ENCODE measurements at regions not wholly inside any gene's neighbourhood (a gene's known extent, or its start where the extent isn't known, plus 50 kb on each side); places are given as distances from the start of the nearest gene placed in this dataset.

DNA sequence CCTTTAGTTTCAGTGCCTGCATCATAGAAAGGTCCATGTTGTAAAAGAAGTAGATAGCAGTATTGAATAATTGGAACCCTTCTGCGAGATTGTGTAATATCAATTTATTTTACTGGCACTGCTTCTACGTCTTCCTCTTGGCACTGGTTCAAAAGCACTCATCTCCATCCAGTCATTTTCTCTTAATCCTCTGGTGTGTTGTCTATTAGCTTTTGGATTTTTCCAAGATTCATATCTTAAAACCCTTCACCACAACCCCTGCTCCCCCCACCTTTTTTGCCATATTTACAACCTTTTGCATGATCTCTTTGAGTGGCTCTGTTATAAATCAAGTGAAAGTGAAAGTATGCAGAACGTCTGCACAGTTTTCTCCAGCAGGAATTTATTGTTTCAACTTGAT, 76.6 kb upstream of the HSF2 start:
- DNase-seq = no peak

- DNase-seq = no peak
Observed at GRCh38 chr6:122323361-122323760, 76.1 kb upstream of the HSF2 start.

DNA sequence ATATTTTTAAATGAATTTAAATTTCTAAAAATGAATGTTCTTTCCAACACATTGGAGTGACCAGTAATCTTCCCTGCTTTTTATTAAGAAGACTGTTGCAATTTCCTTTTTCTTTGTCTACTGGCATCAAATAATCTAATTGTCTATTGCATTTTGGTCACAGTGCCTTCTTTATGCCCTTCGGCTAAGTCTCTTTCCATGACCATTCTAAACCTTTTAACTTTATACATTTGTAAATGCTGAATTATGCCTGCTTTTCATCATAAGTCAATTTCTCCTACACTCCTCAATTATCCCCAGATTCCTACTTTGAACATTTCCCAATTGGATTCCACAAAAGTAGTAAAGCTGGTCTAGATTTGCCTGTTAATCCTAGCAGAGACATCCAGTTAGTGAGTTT, 69.1 kb upstream of the HSF2 start:
- no peak for DNase-seq

GRCh38 chr6:122337645-122338044, 61.8 kb upstream of the HSF2 start:
- no peak for DNase-seq

DNA sequence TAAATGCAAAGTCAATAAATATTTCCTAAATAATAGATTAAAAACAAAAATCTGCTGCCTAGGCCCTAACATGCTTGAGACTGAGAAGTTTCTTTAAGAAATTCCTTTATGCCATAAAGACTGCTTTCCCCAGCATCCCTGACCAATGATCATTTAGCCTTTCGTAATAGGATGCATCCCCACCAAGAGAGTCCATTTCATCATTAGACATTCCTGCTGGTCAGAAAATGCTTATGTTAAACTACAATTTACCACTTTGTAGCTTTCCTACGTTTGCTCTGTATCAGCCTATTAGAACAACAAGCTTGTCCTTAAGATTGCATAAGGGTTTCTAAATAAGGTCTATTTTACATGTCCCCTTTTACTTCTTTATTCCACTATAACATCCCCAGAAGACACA, 59.8 kb upstream of the HSF2 start:
- no peak for DNase-seq

DNA sequence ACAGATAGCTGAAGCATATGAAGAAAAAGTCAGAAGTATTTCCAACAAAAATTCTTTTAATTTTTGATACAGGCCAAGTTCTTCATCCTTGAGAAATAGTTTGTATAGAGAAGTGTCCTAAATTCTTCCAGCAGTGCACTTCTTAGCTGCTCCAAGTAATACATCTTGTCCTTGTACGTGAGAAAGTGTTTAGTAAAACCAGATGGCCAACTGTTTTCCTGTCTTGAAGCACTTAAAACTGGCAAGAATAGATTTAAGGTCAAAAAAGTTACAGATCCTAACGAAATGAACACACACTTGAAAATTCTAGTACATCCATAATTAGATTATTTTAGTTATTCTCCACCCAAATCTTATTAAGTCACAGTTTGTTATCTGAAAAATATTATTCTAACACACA, 52.2 kb upstream of the HSF2 start:
- DNase-seq = no peak

- DNase-seq = no peak
Observed at GRCh38 chr6:122347751-122348150, 51.7 kb upstream of the HSF2 start.

Data from hematopoietic multipotent progenitor cell treated with erythropoietin and hydrocortisone succinate and interleukin-3 and kit ligand, for 8 days (in vitro differentiated cells).